G401 (cell line): ENCODE measurements at regions not wholly inside any gene's neighbourhood (a gene's known extent, or its start where the extent isn't known, plus 50 kb on each side); places are given as distances from the start of the nearest gene placed in this dataset.
"Not testable (repeated sequence)": the region's sequence is repeated elsewhere in the genome, so short reads cannot be mapped to it uniquely, and the experiment has no call there.

Experiments used
- DNase-seq: peaks from one replicate; pipeline ENCODE4 v3.0.0-alpha.2; 2015; ENCODE audit warnings: low spot score
- in situ Hi-C: cut with HindIII; loops from 2 replicates; pipeline ENCODE4 v1.10.0; 2016; ENCODE audit warnings: low sequenced_read_pairs, mixed read lengths

- no peak for DNase-seq
- in situ Hi-C loops = no loop called here
These were observed 155.6 kb upstream of the TBX18 start for GRCh38 chr6:84920021-84920420.

GRCh38 chr6:84916704-84917103, 152.3 kb upstream of the TBX18 start:
- in situ Hi-C loops = no loop called here

GRCh38 chr6:84912472-84913322, 148.3 kb upstream of the TBX18 start:
- DNase-seq = no peak
- in situ Hi-C loops = no loop called here

More at GRCh38 chr6:84916704-84917103, 152.3 kb upstream of the TBX18 start:
- DNase-seq = no peak

GRCh38 chr6:84910906-84911607, 146.7 kb upstream of the TBX18 start:
- DNase-seq = no peak
- in situ Hi-C loops = no loop called here

GRCh38 chr6:84908304-84908904, 144.0 kb upstream of the TBX18 start:
- in situ Hi-C loops = no loop called here
- DNase-seq = no peak

- no peak for DNase-seq
These were observed 142.1 kb upstream of the TBX18 start for GRCh38 chr6:84906514-84906913.

GRCh38 chr6:84905823-84906222, 141.4 kb upstream of the TBX18 start:
- DNase-seq = no peak
- in situ Hi-C loops = no loop called here

More at GRCh38 chr6:84906514-84906913, 142.1 kb upstream of the TBX18 start:
- in situ Hi-C loops = no loop called here

GRCh38 chr6:84902354-84902928, 138.0 kb upstream of the TBX18 start:
- DNase-seq = no peak
- in situ Hi-C loops = no loop called here

- in situ Hi-C loops = no loop called here
- no peak for DNase-seq
These were observed 133.7 kb upstream of the TBX18 start for GRCh38 chr6:84897988-84898594.

GRCh38 chr6:84897011-84897410, 132.6 kb upstream of the TBX18 start:
- in situ Hi-C loops = no loop called here
- DNase-seq = no peak

GRCh38 chr6:84892671-84893070, 128.3 kb upstream of the TBX18 start:
- in situ Hi-C loops = no loop called here
- no peak for DNase-seq

- in situ Hi-C loops = no loop called here
- DNase-seq = no peak
These were observed 118.7 kb upstream of the TBX18 start for GRCh38 chr6:84882768-84883766.

GRCh38 chr6:84879385-84879784, 115.0 kb upstream of the TBX18 start:
- DNase-seq, in situ Hi-C loops: not testable (repeated sequence)

- no peak for DNase-seq
- in situ Hi-C loops = no loop called here
These were observed 113.3 kb upstream of the TBX18 start for GRCh38 chr6:84877515-84878210.

- no peak for DNase-seq
- in situ Hi-C loops = no loop called here
These were observed 112.5 kb upstream of the TBX18 start for GRCh38 chr6:84876723-84877514.

GRCh38 chr6:84872996-84873723, 108.8 kb upstream of the TBX18 start:
- in situ Hi-C loops = no loop called here
- DNase-seq = no peak
